SH-SY5Y (cell line): ENCODE measurements at regions not wholly inside any gene's neighbourhood (a gene's known extent, or its start where the extent isn't known, plus 50 kb on each side); places are given as distances from the start of the nearest gene placed in this dataset.

Experiments
- GATA2 ChIP-seq: IDR thresholded peaks from 2 replicates; pipeline ENCODE4 v1.6.1; 2011; ENCODE audit warnings: mild to moderate bottlenecking, low read depth, low read length
- GATA3 ChIP-seq: IDR thresholded peaks from 2 replicates; pipeline ENCODE4 v1.6.1; 2011; ENCODE audit warnings: low read depth, mild to moderate bottlenecking, low read length, moderate library complexity

GRCh38 chr3:148329481-148330235 is 368.0 kb upstream of the AGTR1 start:
- no peak for TF ChIP-seq GATA2
- TF ChIP-seq GATA3: no peak
